Left lung (tissue), 4 donors: ENCODE measurements at regions not wholly inside any gene's neighbourhood (a gene's known extent, or its start where the extent isn't known, plus 50 kb on each side); places are given as distances from the start of the nearest gene placed in this dataset.
"Not testable (repeated sequence)": the region's sequence is repeated elsewhere in the genome, so short reads cannot be mapped to it uniquely, and the experiment has no call there.

Experiments
- ATAC-seq: fragments of 200-7000 bp; cut with Tn5 transposase; one replicate; pipeline ENCODE4 v1.9.1; 2020; ENCODE audit warnings: moderate library complexity
- DNase-seq, 4 donors: peaks; one replicate each; pipeline ENCODE4 v3.0.0-alpha.2; 2013 to 2020
- H3K27ac ChIP-seq, 2 donors: fragments of 200-600 bp; sonication (generic) in 1 of 2; one replicate each; pipeline versions ENCODE4 v1.5.0 to v1.8.0; 2020 to 2021
- H3K27me3 ChIP-seq, 2 donors: fragments of 200-600 bp; sonication (generic) in 1 of 2; one replicate each; pipeline versions ENCODE4 v1.5.0 to v1.8.0; 2020 to 2021
- H3K36me3 ChIP-seq, 2 donors: fragments of 200-600 bp; sonication (generic) in 1 of 2; one replicate each; pipeline versions ENCODE4 v1.5.0 to v1.8.0; 2020 to 2021
- H3K4me1 ChIP-seq, 2 donors: fragments of 200-600 bp; one replicate each; pipeline ENCODE4 v1.8.0; 2021
- H3K4me3 ChIP-seq, 2 donors: fragments of 200-600 bp; sonication (generic) in 1 of 2; one replicate each; pipeline versions ENCODE4 v1.5.0 to v1.8.0; 2020 to 2021; ENCODE audit warnings: mild to moderate bottlenecking in 1 of 2
- H3K9me3 ChIP-seq, 2 donors: fragments of 200-600 bp; sonication (generic) in 1 of 2; one replicate each; pipeline versions ENCODE4 v1.5.0 to v1.8.0; 2020 to 2021
- intact Hi-C, 2 donors: fragments of 100-400 bp; cut with DNase I; formaldehyde crosslinking; loops; one replicate each; pipeline versions ENCODE4 v1.11.2 to v1.14.2; 2022
- TF ChIP-seq, protein P1 (sequence below), 2 donors: fragments of 200-600 bp; sonication (generic) in 1 of 2; IDR thresholded peaks; one replicate each; pipeline versions ENCODE4 v1.5.0 to v1.8.0; 2021; ENCODE audit warnings: antibody characterized with exemption in 2 of 2
- donor health status: DM: no; HTN: yes; CAD: no.
- donor health status: DM: no; HTN: no; CAD: no.

DNA sequence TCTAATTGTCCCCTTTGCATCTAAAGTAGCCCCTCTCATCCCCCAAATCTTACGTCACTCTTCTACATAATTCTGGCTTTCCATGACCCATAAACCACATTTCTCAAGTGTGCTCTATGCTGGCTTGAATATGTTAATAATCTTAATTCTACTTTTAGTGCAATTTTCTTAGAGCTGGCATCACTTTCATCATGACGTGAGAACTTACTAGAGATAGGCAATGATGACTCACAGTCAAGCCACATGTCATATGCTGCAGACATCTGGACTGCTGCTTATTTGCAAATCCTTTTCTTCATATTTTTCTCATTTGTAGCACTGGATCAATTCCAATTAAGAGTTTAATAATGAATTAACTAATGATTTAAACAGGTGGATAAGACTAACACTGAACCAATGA is 260.7 kb upstream of the PRKCQ start:
- DNase-seq (no peak), ATAC-seq (no peak)
- no peaks in the 10 kb centered on the region for H3K9me3 ChIP-seq
- TF ChIP-seq, protein P1, sequence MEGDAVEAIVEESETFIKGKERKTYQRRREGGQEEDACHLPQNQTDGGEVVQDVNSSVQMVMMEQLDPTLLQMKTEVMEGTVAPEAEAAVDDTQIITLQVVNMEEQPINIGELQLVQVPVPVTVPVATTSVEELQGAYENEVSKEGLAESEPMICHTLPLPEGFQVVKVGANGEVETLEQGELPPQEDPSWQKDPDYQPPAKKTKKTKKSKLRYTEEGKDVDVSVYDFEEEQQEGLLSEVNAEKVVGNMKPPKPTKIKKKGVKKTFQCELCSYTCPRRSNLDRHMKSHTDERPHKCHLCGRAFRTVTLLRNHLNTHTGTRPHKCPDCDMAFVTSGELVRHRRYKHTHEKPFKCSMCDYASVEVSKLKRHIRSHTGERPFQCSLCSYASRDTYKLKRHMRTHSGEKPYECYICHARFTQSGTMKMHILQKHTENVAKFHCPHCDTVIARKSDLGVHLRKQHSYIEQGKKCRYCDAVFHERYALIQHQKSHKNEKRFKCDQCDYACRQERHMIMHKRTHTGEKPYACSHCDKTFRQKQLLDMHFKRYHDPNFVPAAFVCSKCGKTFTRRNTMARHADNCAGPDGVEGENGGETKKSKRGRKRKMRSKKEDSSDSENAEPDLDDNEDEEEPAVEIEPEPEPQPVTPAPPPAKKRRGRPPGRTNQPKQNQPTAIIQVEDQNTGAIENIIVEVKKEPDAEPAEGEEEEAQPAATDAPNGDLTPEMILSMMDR (IDR thresholded peaks at IDR 0.05), result no peak
- H3K27ac ChIP-seq, result no peak overlapping the region
- no peaks in the 10 kb centered on the region for H3K36me3 ChIP-seq
- H3K27me3 ChIP-seq, result peaks cover 0 to 6% of the 10 kb centered on the region in 2 donors
- H3K4me1 ChIP-seq, result no peaks in the 10 kb centered on the region
- intact Hi-C loops, result no loop called here
- H3K4me3 ChIP-seq, result no peak overlapping the region

DNA sequence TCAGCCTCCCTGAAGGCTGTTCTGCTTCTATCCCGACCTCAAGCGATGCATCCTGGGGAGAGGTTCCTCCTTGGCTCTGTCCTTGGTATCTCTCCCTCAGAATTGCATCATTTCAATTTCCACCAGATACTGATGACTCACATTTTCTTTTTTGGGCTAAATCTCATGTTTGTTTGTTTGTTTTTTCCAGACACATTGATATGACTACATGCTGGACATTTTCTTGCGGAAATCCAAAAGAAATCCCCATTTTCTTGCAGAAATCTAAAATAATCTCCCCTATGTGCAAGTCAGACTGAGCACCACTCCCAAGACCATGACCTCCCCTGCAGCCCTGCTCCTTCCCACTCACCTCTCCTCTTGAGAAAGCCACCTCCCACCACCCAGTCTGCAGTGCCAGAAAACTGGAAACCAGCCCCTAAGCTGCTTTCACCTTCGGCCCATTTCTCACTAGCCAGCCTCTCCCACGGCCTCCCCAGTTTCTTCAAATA is 260.2 kb upstream of the PRKCQ start:
- Histone ChIP-seq H3K9me3 (no peaks in the 10 kb centered on the region), H3K36me3 (no peaks in the 10 kb centered on the region), H3K27ac (no peak overlapping the region), H3K4me3 (no peak overlapping the region), H3K27me3 (peaks cover 0 to 6% of the 10 kb centered on the region in 2 donors), H3K4me1 (no peaks in the 10 kb centered on the region)
- intact Hi-C loops, result no loop called here
- no peak for DNase-seq
- TF ChIP-seq, protein P1 (IDR thresholded peaks at IDR 0.05), result no peak
- ATAC-seq, result no peak

DNA sequence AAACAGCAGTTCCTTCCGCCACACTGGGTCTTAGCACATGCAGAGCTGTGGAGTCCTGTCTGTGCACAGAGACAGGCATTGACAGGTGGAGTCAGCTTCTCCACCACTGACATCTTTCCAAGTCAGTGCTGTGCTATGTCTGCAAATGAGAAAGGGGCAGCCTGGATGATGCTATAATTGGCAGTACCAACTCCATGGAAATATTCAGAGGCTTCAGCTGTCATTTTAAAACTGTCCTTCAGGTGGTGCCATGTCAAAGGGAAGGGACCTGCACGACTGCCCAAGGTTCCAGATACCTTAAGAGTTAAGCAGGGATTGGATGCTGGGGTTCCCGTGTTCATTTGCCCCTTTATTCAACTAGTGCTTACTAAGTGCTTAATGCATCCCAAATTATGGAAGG is 258.0 kb upstream of the PRKCQ start:
- no peak overlapping the region for H3K4me3 ChIP-seq
- TF ChIP-seq, protein P1 (IDR thresholded peaks at IDR 0.05), result peak in 1 of 2 donors; percentile 10
- no peaks in the 10 kb centered on the region for H3K36me3 ChIP-seq
- no peaks in the 10 kb centered on the region for H3K4me1 ChIP-seq
- ATAC-seq (no peak), DNase-seq (no peak)
- intact Hi-C loops, result no loop called here
- H3K27me3 ChIP-seq, result peaks cover 0 to 6% of the 10 kb centered on the region in 2 donors
- no peak overlapping the region for H3K27ac ChIP-seq
- no peaks in the 10 kb centered on the region for H3K9me3 ChIP-seq

- ATAC-seq (no peak), DNase-seq (no peak)
- Histone ChIP-seq H3K9me3 (no peaks in the 10 kb centered on the region), H3K36me3 (no peaks in the 10 kb centered on the region), H3K4me3 (no peak overlapping the region), H3K4me1 (no peaks in the 10 kb centered on the region), H3K27ac (no peak overlapping the region), H3K27me3 (no peaks in the 10 kb centered on the region)
- TF ChIP-seq, protein P1 (IDR thresholded peaks at IDR 0.05), result no peak
- intact Hi-C loops, result no loop called here
Observed at GRCh38 chr10:6833458-6834011, 253.5 kb upstream of the PRKCQ start.

DNA sequence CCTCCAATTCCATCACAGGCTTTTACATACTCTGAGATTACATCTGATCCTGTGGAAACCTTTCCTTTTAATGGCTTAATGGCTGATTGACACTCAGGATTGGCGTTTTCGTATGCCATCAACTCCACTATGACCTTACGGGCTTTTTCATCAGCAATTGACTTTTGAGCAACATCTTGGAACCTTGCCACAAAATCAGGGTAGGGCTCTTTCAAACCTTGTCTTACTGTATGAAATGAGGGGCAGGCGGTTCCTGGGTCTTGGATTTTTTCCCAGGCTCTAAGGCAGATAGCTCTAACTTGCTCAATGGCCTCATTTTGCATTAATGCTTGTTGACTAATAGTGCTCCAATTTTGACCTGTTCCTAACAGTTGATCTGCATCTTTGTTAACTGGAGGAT is 250.9 kb upstream of the PRKCQ start:
- ATAC-seq, H3K4me1 ChIP-seq, H3K27me3 ChIP-seq, intact Hi-C loops, H3K27ac ChIP-seq, H3K4me3 ChIP-seq, H3K36me3 ChIP-seq, H3K9me3 ChIP-seq, DNase-seq: not testable (repeated sequence)

GRCh38 chr10:6824793-6825192 is 244.7 kb upstream of the PRKCQ start:
- ATAC-seq, H3K4me3 ChIP-seq, H3K27ac ChIP-seq, H3K36me3 ChIP-seq, H3K4me1 ChIP-seq, DNase-seq, H3K27me3 ChIP-seq, intact Hi-C loops, H3K9me3 ChIP-seq: not testable (repeated sequence)
